CMK (cell line): ENCODE measurements at regions not wholly inside any gene's neighbourhood (a gene's known extent, or its start where the extent isn't known, plus 50 kb on each side); places are given as distances from the start of the nearest gene placed in this dataset.

Source experiments
- DNase-seq: peaks from one replicate; pipeline ENCODE4 v3.0.0-alpha.2; 2010; ENCODE audit warnings: low read depth

DNA sequence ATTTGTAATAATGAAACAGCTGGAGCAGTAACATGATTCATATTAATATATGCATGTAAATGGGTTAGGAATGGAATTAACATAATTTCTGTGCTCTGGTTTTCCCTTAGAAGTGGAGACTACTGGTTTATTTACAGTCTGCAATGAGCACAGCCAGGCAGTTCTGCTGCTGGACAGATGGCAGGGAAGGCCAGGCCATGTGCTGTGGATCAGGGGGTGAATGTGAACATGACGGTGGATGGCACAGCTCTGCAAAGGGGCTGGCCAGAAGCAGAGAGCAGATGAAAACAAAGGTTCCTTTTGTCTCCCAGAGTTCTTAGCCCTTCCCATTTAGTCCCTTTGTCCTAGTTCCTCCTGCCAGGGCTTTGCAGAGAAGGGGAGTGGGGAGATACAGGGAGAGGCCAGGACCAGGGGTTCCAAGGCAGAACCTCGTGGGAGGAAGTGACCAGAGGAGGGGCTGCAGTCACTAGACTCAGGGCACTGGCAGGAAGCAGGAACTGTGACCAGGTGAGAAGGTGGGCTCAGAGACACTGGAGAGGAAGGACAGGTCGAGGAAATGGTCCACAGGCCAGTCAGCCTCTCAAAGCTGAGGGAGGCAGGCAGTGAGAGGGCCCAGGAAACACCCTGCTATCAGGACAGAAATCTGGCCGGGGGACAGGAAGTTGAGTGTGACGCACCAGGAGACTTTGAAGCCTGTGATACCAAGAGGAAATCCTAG is 112.9 kb upstream of the ATP8B1 start:
- no peak for DNase-seq

DNA sequence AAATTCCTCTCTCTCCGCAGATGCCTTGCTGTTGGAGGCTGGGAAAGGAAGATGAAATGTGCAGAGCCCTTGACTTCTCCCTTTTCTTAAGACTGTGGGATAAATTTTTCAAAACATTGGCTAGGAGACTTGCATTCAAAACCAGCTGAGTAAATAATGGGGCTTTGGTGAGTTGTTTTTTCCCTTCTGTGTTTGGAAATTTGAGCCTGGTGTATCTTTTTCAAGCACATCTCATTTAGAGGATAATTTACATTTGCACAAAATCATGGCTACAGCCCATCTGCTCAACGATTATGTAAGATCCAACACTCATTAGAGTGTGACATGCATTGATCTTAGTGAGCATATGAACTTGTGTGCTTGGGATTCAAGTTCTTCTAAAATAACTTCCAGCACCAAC is 112.1 kb upstream of the ATP8B1 start:
- DNase-seq, result no peak

DNA sequence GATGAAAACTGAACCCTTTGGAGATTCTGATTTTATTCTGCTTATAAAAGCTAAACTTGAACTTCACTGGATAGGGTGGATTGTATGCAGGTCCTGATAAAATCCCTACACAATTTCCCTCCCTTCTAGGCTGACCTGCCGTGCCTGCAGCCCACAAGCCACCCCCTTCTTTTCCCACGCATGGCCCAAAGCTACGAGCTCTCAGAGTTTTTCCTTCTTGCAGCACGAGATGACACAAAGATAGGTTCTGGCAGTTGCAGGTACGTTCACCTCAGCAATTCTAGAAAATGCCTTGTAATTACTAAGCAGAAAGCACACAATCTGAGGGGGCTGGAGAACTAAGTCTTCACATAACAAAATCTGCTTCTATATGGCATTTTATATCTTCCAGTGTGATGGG is 110.6 kb upstream of the ATP8B1 start:
- no peak for DNase-seq

DNA sequence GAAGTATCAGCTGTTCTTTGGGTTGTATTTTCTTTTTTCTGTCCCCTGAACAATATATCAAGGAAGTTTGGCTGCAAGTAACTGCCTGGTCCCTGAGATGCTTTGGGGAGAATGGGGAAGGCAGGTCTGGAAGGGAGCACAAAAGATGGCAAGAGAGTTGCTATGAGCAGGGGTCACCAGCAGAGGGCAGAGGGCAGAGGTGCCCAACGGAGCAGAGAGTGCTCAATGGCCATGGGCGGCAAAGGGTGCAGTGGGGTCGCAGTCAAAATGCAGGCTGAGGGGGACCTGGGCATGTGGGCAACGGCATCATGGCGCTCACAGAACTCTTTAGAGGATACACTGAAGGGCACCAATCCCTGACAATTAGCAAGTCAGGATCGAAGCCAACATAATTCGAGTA is 107.7 kb upstream of the ATP8B1 start:
- DNase-seq, result no peak

DNA sequence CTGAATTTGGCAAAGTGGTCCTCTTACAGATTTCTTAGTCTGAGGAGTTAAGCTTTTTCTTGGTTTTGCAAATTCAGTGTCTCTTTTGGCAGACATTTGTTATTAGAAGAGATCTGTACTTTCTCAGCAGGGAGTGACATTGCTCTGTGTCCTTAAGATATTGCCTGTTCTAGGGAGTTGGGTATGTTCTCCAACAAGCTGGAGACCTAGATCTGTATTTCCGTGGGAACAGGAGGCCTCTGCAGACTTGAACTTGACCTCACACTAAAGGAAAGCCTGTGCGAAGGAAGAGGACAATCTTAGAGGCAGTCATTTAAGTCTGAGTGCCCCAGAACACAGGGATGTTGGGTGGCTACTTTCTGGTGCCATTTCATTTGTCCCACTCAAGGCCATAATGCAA is 107.0 kb upstream of the ATP8B1 start:
- no peak for DNase-seq

DNA sequence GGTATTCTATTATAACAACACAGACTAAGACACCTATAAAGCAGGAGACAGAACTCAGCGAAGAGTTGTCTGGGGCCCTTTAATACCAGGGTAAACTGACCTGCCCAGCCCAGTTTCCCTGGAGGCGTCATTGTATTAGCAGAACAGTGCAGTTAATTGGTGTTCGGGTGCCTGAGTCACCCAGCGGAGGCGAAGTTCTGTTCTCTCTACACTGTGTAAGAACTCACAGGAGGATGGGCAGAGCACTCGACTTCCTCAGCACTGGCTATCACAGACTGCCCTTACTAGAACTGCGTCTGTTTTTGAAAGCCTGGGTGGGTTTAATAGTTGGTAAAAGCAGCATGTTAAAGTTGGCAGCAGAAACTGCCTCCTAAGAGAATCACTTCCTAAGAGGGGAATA is 106.5 kb upstream of the ATP8B1 start:
- DNase-seq, result no peak

DNA sequence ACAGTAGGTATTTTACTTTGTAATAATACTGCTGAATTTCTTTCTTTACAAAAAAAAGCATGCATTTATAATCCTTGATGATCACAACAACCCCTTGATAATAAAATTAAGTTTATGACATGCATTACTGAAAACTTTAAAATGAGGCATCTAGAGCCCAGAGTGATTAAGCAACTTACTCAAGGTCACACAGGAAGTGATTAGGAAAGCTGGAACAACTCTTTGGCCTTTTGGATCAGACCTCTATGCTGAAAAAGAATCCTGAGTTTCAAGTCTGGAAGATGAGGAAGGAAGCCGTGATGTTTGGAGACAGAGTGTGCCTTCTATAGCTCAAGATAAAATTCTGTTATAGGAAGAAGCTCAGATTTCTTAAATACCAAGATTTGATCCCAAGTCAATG is 105.0 kb upstream of the ATP8B1 start:
- DNase-seq, result no peak

DNA sequence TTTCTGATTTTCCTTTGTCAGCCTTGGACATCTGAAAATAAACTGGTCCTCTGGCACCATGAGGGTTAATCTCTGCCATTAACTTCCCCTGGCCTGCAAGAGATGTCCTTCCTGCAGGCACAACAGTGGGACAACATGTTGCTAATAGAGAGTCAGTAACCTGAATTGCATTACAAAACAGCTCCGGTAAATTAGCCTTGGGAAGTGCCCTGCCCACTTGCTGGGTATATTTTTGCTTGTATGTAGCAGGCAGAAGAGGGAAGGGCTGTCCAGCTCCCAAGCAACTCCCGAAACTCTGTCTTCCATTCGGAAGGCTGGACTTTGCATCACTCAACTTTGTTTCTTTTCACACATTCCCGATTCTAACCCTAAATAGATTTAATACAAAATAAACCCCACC is 104.4 kb upstream of the ATP8B1 start:
- no peak for DNase-seq

DNA sequence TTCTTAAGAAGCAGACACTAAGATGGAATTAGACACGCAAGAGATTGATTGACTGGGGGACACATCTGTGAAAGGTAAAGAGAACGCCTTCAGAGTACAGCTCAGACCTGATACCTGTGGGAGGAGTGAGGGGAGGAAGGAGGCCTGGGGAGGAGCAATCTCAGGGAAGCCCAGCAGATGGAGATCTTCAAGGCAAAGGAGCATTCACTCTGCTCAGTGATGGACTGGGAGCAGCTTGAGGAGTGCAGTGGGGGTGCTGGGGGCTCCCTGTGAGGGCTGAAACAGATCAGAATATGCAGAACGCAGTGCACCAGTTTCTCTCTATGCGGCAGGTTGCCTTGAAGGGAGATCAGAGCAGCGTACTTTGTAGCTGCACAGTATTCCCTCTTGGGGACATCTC is 103.7 kb upstream of the ATP8B1 start:
- DNase-seq, result no peak

DNA sequence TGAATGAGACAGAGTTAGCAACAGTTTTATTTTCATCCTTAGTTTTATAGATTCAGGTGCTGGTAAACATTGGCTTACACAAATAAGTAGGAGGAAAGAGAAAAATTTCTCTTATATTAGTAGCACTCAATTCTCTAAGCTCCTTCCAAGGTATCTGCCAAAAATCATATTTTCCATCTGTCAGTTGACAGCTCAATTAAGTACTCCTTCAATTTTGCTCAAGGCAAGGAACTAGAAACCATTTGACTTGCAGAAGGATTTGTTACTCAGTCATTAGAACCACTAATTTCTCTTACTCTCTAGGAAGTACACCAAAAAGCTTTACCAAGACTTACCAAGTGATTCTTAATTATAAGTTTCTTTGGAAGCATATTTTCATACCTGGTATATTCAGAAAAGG is 101.4 kb upstream of the ATP8B1 start:
- DNase-seq, result no peak

DNA sequence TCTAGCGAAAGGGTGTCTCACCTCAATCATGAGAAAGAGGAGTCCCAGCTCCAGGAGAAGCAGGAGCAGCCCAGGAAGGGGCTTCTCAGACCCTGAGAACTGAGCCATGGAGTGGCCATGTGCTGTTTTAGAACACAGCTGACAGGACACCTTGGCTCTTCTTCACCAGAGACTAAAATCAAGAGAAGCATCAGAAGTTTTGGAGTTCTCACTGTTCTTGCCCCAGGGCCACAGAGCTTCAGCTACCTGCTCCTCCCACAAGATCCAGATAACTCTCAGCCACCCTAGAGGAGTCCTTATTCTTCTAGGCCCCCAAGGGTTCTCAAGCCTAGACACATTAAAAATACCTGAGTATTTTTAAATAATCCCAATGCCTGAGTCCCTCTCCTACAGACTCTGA is 99.6 kb upstream of the ATP8B1 start:
- no peak for DNase-seq

DNA sequence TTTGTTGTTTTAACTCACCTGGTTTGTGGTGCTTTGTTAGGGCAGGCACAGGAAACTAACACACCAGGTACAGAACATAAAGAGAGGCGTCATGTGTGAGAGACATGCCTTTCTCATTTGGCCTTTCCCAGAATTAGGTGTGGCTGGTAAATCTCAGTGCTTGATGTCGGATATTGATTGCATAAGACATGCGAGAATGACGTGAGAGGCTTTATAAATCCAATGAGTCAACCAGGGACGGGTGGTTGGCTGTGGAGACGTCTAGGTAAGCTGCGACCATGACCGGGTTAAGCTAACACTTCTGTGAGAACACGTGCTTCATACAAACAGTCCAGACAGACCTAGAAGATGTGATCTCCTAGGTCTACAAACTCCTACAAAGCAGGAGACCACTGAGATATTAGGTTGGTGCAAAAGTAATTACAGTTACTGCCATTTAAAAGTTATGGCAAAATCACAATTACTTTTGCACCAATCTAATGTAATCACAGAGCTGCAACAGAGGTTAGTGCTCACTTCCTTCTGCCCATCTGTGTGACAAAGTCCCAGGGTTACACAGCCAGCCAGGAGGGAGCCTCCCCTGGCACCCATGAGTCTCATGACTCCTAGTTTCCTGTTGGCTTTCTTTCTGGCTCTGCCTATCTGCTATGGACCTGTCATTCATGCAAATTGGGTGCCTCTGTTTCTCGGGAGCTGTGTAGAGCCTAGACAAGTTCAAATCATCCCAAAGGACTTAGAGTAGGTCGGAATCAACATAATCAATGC is 98.9 kb upstream of the ATP8B1 start:
- no peak for DNase-seq

DNA sequence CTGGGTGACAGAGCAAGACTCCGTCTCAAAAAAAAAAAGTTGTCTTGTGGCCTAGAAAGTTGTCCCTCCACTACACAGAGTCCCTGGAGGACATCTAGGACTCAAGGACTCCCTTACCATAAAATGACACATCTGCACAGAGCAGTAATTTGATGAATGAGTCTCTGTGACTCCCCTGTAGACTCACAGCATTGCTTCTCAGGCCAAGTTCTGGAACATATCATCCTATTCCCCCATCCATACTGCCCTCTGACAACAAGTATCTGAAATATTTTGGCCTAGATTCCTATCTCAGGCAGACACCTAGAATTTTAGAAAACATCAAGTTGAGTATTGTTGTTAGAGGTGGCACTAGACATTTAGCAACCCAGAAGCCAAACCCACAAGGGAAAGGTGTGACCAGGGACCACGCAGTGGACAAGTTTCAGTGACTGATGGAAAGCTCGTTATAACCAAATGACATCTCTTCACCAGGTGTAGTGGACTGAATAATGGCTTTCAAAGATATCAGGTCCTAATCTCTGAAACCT is 97.9 kb upstream of the ATP8B1 start:
- DNase-seq, result no peak

DNA sequence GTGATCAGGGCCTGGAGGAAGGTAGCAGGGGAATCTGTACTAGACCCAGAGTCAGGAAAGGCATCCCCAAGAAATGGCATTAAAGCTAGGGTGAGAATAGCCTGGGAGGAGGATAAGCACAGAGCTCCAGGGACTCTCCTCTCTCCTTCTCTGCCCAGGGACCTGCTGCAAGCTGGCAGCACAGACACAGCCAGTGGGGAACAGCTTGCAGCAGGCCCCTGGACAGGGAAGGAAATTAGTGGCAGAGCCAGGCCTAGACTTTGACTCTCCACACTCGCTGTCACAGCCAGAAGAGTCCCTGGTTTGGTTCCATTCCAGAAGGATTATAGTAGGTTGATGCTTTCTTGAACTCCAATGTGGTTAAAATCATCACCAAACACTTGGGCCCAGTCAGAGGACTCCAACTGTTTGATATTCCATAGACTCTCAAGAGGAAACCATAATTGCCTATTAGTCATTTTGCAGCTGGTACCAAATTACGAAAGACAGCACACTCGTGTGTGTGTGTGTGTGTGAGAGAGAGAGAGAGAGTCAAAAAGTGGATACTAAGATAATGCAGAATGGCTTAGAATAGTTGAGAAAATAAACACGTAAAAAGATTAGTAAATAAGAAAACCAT is 95.5 kb upstream of the ATP8B1 start:
- no peak for DNase-seq

DNA sequence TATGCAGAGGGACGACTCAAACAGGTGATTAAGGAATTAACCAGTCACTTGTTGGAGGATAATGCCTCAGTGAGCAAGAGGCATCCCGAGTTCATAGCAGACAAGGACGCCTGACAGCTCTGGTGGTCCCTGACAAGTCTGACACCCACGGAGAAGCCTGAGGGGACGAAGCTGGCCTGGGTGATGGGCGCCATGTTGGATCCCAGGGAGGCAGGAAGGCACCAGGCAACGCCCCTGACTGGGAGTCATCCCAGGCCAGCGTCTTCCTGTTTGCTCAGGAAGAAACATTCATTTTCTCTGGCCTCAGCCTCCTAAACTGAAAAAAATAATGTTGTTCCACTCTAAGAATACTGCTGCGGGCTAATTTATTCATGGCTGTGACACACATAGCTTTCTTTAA is 92.1 kb upstream of the ATP8B1 start:
- DNase-seq, result no peak

DNA sequence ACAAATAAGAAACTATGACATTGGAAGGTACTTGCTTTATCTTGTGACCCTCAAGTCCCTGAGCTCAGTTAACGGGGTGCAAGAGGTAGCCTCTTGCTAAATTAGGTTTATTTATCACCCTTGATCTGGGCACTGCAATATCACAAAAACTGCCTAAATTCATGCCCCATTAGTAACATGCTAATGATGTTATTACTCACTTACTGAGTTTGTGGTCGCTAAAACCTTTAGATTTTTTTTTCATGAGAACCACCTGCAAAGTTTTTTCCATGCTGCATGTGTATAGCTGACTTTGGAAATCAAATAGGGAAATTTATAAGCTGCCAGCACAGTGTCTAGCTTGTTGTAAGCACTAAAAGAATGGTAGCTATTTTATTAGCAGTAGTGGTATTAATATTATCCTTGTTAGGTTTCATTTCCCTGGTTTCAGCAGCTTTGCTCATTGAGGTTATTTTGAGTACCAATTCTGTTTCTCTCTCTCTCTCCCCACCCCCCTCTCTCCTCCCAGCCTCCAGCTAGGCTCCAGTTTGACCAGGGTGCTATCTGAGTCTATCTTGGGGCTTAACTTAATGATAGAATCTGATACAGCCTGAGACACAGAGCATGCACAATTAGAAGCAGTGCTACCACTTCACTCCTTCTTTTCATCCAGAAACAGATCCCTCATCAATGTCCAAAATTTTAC is 88.7 kb upstream of the ATP8B1 start:
- DNase-seq, result no peak

DNA sequence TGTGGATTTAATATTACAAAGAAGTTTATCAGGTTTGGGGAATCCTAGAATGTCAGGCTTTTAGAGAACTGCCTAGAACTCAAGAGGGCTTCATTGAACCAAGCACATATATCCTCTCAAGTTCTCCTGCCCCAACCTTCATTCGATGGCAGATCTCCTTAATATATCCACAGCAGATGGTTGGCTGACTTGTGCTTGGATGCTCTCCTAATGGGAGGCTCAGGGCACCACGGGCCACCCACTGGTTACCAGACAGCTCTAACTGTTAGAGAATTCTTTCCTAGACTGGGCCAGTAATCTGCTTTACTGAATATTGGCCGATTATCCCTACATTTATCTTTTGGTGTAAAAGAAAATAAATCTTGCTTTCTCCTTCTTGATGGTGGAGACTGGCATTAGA is 87.2 kb upstream of the ATP8B1 start:
- no peak for DNase-seq

DNA sequence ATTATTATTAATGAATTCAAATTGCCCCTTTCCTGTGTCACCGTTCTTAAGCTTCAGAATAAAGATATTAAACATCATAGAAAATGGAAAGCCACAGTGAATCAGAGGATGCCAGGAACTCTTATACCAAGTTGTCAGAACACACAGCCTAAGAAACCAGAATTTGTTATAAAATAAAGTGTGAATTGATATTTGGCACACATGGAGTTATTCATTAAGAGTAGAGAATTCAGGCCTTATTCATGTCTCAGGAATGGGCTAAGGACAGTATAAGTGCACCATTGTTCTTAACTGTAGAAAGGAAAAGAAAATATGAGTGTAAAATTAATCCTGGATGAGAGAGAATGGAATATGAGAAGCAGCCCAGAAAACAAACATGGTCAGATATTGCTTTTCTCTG is 86.7 kb upstream of the ATP8B1 start:
- DNase-seq, result no peak

DNA sequence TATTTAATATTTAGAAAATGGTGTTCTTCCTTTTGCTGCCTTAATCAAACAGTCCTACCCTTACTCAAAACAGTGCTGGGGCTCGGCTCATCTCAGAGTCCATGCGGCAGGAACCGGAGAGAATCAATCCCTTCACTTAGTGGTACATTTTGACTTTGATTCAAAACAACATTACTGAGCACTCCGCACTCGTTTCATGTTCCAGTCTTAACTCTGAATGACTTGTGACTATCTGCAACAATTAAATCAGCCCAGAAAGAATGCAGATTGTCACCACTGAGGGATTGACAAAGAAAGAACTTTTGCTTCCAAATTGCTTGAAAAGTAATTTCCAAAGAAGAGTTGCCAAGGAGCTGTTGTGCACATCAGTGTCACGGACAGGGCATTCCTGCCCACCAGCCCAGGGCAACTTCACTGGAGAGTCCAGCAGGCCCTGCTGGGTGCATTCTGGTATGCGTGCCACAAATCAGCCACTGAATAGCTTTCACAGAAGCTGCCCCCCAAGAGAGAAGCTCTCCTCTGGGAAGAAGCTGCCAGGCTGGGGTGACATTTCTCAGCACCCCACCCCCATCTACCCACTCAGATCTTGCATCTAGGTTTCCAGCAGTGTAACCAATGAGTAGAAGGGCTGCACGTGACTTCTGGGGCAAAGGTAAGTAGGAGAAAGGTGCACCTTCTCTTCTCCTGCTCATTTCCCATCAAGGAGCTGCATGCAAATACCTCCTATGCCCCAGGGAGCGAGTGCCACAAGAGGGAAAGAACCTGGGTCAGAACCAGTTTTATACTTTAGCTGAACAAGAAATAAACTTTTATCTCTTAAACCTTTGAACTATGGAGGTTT is 84.6 kb upstream of the ATP8B1 start:
- no peak for DNase-seq

DNA sequence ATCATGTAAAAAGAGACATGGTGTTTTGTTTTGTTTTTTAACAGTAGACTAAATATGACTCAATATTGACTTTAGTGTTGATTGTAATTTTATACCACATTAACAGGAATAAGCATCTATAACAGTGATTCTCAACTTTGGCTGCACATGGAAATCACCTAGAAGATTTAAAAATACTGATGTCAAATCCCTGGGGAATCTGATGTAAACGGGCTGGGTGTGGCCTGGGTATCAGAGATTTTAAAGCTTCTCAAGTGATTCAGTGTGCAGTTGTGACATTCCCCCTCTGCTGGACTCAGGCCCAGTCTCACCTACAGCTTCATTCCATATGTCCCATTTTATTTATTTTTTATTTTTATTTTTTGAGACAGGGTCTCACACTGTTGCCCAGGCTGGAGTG is 82.8 kb upstream of the ATP8B1 start:
- DNase-seq, result no peak

DNA sequence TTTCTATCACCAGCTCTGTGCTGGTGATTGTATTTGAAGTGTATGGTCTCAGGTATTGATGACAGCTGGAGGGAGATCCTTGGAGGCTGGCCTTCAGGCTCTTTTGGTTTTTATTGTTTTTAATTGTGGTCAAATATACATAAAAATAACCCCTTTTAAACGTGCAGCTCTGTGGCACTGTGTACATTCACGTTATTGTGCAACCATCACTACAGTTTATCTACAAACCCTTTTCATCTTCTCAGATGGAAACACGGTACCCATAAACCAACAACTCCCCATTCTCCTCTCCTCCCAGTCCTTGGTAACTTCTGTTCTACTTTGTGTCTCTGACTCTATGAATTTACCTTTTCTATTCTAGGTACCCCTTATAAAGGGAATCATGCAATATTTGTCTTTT is 79.3 kb upstream of the ATP8B1 start:
- no peak for DNase-seq
